Neuronal stem cell (in vitro differentiated cells): ENCODE measurements at regions not wholly inside any gene's neighbourhood (a gene's known extent, or its start where the extent isn't known, plus 50 kb on each side); places are given as distances from the start of the nearest gene placed in this dataset.

ENCODE experiments used
- DNase-seq: peaks from one replicate; pipeline ENCODE4 v3.0.0-alpha.2; 2013; ENCODE audit warnings: low spot score
- H2AFZ ChIP-seq: one replicate; pipeline ENCODE4 v1.6.1; 2013; ENCODE audit warnings: mild to moderate bottlenecking, low read length, inconsistent platforms
- H2AK5ac ChIP-seq: 2 replicates; pipeline ENCODE4 v1.6.1; 2013; ENCODE audit warnings: low read depth, mild to moderate bottlenecking, inconsistent platforms, low read length, moderate library complexity, mixed read lengths
- H2BK120ac ChIP-seq: 2 replicates; pipeline ENCODE4 v1.6.1; 2013; ENCODE audit warnings: low read depth, mild to moderate bottlenecking, inconsistent platforms, low read length, moderate library complexity, mixed read lengths
- H2BK12ac ChIP-seq: one replicate; pipeline ENCODE4 v1.6.1; 2013; ENCODE audit warnings: low read length, inconsistent platforms
- H2BK15ac ChIP-seq: 2 replicates; pipeline ENCODE4 v1.6.1; 2013; ENCODE audit warnings: mild to moderate bottlenecking, low read length, inconsistent platforms, mixed read lengths
- H2BK5ac ChIP-seq: one replicate; pipeline ENCODE4 v1.6.1; 2013; ENCODE audit warnings: inconsistent platforms, mild to moderate bottlenecking, low read length, moderate library complexity
- H3K14ac ChIP-seq: one replicate; pipeline ENCODE4 v1.6.1; 2013; ENCODE audit warnings: low read length, inconsistent platforms
- H3K18ac ChIP-seq: 2 replicates; pipeline ENCODE4 v1.6.1; 2013; ENCODE audit warnings: low read length, inconsistent platforms
- H3K23ac ChIP-seq: 2 replicates; pipeline ENCODE4 v1.6.1; 2013; ENCODE audit warnings: low read depth, mild to moderate bottlenecking, mixed read lengths, low read length, inconsistent platforms; ENCODE audit not compliant: poor library complexity
- H3K27ac ChIP-seq: replicated peaks from 3 replicates; pipeline ENCODE4 v1.5.1; 2013; ENCODE audit warnings: low read length, inconsistent platforms
- H3K27me3 ChIP-seq, 3 experiments: 2 replicates each; pipeline ENCODE4 v1.6.1; 2013; ENCODE audit warnings: low read length in 3 of 3, mild to moderate bottlenecking in 2 of 3, inconsistent platforms in 1 of 3, low read depth in 1 of 3, mixed read lengths in 1 of 3, moderate library complexity in 1 of 3; ENCODE audit not compliant: control insufficient read depth in 3 of 3, insufficient read depth in 3 of 3
- H3K36me3 ChIP-seq, 2 donors: replicated peaks in 1 of 2; 2 replicates each; pipeline ENCODE4 v1.6.1; 2013; ENCODE audit warnings: low read length in 2 of 2; ENCODE audit not compliant: control insufficient read depth in 2 of 2, insufficient read depth in 2 of 2
- H3K4ac ChIP-seq: 2 replicates; pipeline ENCODE4 v1.6.1; 2013; ENCODE audit warnings: inconsistent platforms, mild to moderate bottlenecking, low read length, moderate library complexity
- H3K4me1 ChIP-seq, 2 donors: 1 replicate in 1 of 2; 2 replicates in 1 of 2; pipeline ENCODE4 v1.6.1; 2013; ENCODE audit warnings: low read length in 2 of 2, low read depth in 1 of 2; ENCODE audit not compliant: control insufficient read depth in 2 of 2, insufficient read depth in 1 of 2
- H3K4me2 ChIP-seq: one replicate; pipeline ENCODE4 v1.6.1; 2013; ENCODE audit warnings: mild to moderate bottlenecking, low read length, inconsistent platforms; ENCODE audit not compliant: insufficient read depth, poor library complexity, severe bottlenecking
- H3K4me3 ChIP-seq, 2 donors: 2 replicates each; pipeline ENCODE4 v1.5.1; 2013; ENCODE audit warnings: low read length in 2 of 2, mild to moderate bottlenecking in 2 of 2, inconsistent platforms in 1 of 2, moderate library complexity in 1 of 2
- H3K79me1 ChIP-seq: one replicate; pipeline ENCODE4 v1.6.1; 2013; ENCODE audit warnings: low read depth, mild to moderate bottlenecking, inconsistent platforms, low read length, moderate library complexity
- H3K9ac ChIP-seq: one replicate; pipeline ENCODE4 v1.6.1; 2013; ENCODE audit warnings: mild to moderate bottlenecking, low read depth, low read length, inconsistent platforms; ENCODE audit not compliant: poor library complexity
- H3K9me3 ChIP-seq, 2 donors: replicated peaks in 1 of 2; 2 replicates each; pipeline versions ENCODE3 to v1.6.1; 2013; ENCODE audit warnings: low read length in 2 of 2, mild to moderate bottlenecking in 2 of 2, inconsistent platforms in 1 of 2, low read depth in 1 of 2, mixed read lengths in 1 of 2, moderate library complexity in 1 of 2; ENCODE audit not compliant: control insufficient read depth in 2 of 2, insufficient read depth in 1 of 2
- H4K8ac ChIP-seq: one replicate; pipeline ENCODE4 v1.6.1; 2013; ENCODE audit warnings: low read depth, mild to moderate bottlenecking, inconsistent platforms, low read length, moderate library complexity
- H4K91ac ChIP-seq: one replicate; pipeline ENCODE4 v1.6.1; 2013; ENCODE audit warnings: low read length, low read depth, mild to moderate bottlenecking, inconsistent platforms; ENCODE audit not compliant: poor library complexity
- WGBS, 2 donors: extraction: QIAGEN DNeasy Blood & Tissue Kit; methylation state at CpG; one replicate each; pipeline ENCODE4 v1.1.7; 2013; ENCODE audit warnings: missing lambda C conversion rate in 2 of 2, mixed read lengths in 1 of 2; ENCODE audit not compliant: insufficient read length in 2 of 2, insufficient replicate concordance in 1 of 2; ENCODE audit errors: extremely low coverage in 2 of 2; 5-methylcytosine and 5-hydroxymethylcytosine counted together

- Histone ChIP-seq H3K79me1 (no peaks in the 10 kb centered on the region), H2BK120ac (no peak overlapping the region), H3K9ac (no peak overlapping the region), H3K4me2 (no peak overlapping the region), H3K23ac (no peak overlapping the region), H3K4me3 (no peak overlapping the region), H2AFZ (no peak overlapping the region), H3K4ac (no peak overlapping the region), H3K9me3 (no peaks in the 10 kb centered on the region), H3K36me3 (no peaks in the 10 kb centered on the region), H3K4me1 (peaks cover 0 to 1% of the 10 kb centered on the region in 2 donors), H3K14ac (no peak overlapping the region), H3K18ac (peak overlapping the region; percentile 15), H2BK5ac (no peak overlapping the region), H4K91ac (no peak overlapping the region), H3K27ac (no peak overlapping the region), H3K27me3 (no peaks in the 10 kb centered on the region), H4K8ac (no peak overlapping the region), H2BK12ac (no peak overlapping the region), H2BK15ac (no peak overlapping the region), H2AK5ac (no peak overlapping the region)
- DNase-seq: no peak
- no CpG with 5 or more reads among the region's 18 CpGs for WGBS, 2 donors
These were observed 396.9 kb upstream of the MYT1L start for GRCh38 chr2:2727876-2728511.

- Histone ChIP-seq H2BK120ac (no peak overlapping the region), H3K4me1 (peaks cover 0 to 1% of the 10 kb centered on the region in 2 donors), H4K8ac (no peak overlapping the region), H3K4ac (no peak overlapping the region), H2BK12ac (no peak overlapping the region), H3K9me3 (no peaks in the 10 kb centered on the region), H3K79me1 (no peaks in the 10 kb centered on the region), H4K91ac (no peak overlapping the region), H3K23ac (no peak overlapping the region), H2AK5ac (no peak overlapping the region), H3K27ac (no peak overlapping the region), H2BK15ac (no peak overlapping the region), H3K18ac (no peak overlapping the region), H3K4me3 (no peak overlapping the region), H2AFZ (no peak overlapping the region), H3K9ac (no peak overlapping the region), H2BK5ac (no peak overlapping the region), H3K4me2 (no peak overlapping the region), H3K27me3 (no peaks in the 10 kb centered on the region), H3K36me3 (no peaks in the 10 kb centered on the region), H3K14ac (no peak overlapping the region)
- WGBS, 2 donors: no CpG with 5 or more reads among the region's 11 CpGs
- DNase-seq: no peak
These were observed 395.1 kb upstream of the MYT1L start for GRCh38 chr2:2726163-2726562.

DNA sequence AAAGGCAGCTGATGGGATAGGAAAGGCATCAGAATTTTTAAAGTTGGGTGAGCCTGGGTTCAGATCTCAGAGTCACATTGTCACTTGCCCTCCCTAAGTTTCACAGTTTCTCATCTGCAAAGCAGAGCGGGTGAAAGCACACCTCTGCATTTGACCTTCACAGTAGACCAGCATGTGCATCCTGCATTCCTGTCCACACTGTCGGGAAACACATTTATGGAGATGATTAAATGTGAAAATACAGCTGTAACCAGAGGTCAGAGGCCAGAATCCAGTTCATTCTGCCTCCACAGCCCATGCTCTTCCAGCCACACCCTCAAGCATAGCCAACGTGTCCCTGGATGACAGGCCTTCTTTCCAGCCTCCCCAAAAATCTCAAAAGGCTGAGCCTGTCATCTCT lies 392.0 kb upstream of the MYT1L start:
- H3K9ac ChIP-seq: no peak overlapping the region
- no peak overlapping the region for H2BK12ac ChIP-seq
- no peaks in the 10 kb centered on the region for H3K27me3 ChIP-seq
- H3K18ac ChIP-seq: no peak overlapping the region
- no peak overlapping the region for H2AK5ac ChIP-seq
- no peaks in the 10 kb centered on the region for H3K79me1 ChIP-seq
- no peak overlapping the region for H4K91ac ChIP-seq
- H3K23ac ChIP-seq: no peak overlapping the region
- no peak overlapping the region for H2AFZ ChIP-seq
- WGBS, 2 donors: no CpG with 5 or more reads among the region's 3 CpGs
- H3K36me3 ChIP-seq: no peaks in the 10 kb centered on the region
- H3K4me1 ChIP-seq: peaks cover 0 to 1% of the 10 kb centered on the region in 2 donors
- no peak overlapping the region for H4K8ac ChIP-seq
- H2BK5ac ChIP-seq: no peak overlapping the region
- H3K4me2 ChIP-seq: no peak overlapping the region
- no peak overlapping the region for H2BK15ac ChIP-seq
- no peaks in the 10 kb centered on the region for H3K9me3 ChIP-seq
- no peak overlapping the region for H3K4ac ChIP-seq
- no peak overlapping the region for H3K4me3 ChIP-seq
- H3K27ac ChIP-seq: no peak overlapping the region
- no peak overlapping the region for H3K14ac ChIP-seq
- no peak overlapping the region for H2BK120ac ChIP-seq
- no peak for DNase-seq

DNA sequence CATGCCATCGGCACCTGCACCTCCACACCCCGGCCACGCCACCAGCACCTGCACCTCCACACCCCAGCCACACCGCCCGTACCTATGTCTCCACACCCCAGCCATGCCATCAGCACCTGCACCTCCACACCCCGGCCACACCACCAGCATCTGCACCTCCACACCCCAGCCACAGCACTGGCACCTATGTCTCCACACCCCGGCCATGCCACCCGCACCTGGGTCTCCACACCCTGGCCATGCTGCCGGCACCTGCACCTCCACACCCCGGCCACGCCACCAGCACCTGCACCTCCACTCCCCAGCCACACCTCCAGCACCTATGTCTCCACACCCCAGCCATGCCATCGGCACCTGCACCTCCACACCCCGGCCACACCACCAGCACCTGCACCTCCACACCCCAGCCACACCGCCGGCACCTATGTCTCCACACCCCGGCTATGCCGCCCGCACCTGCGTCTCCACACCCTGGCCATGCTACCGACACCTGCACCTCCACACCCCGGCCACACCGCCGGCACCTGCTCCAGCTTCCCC lies 390.3 kb upstream of the MYT1L start:
- Histone ChIP-seq H3K27me3 (no peaks in the 10 kb centered on the region), H4K91ac (no peak overlapping the region), H2BK120ac (no peak overlapping the region), H4K8ac (no peak overlapping the region), H3K79me1 (no peaks in the 10 kb centered on the region), H3K9me3 (no peaks in the 10 kb centered on the region), H3K36me3 (no peaks in the 10 kb centered on the region), H3K23ac (no peak overlapping the region), H2BK12ac (no peak overlapping the region), H3K14ac (peak overlapping the region; percentile 50), H2AFZ (no peak overlapping the region), H3K27ac (no peak overlapping the region), H3K4me3 (no peak overlapping the region), H3K4ac (no peak overlapping the region), H2BK15ac (no peak overlapping the region), H3K18ac (peak overlapping the region; percentile 23), H3K9ac (peak overlapping the region; percentile 56), H3K4me1 (no peaks in the 10 kb centered on the region), H3K4me2 (no peak overlapping the region), H2AK5ac (no peak overlapping the region), H2BK5ac (no peak overlapping the region)
- no peak for DNase-seq
- no CpG with 5 or more reads among the region's 23 CpGs for WGBS, 2 donors
